ENCODE measurements at regions not wholly inside any gene's neighbourhood (a gene's known extent, or its start where the extent isn't known, plus 50 kb on each side); places are given as distances from the start of the nearest gene placed in this dataset.
A peak's percentile ranks its signal among the peaks of the same experiment; 100 is the strongest.

- no peak for DNase-seq (ENCODE audit: low spot score)
- no peaks in the 10 kb centered on the region for H3K9me3 ChIP-seq
- intact Hi-C loops (cut with DNase I): no loop called here
- no peak overlapping the region for H3K27ac ChIP-seq
- H3K4me3 ChIP-seq: no peak overlapping the region
- TF ChIP-seq POLR2A (IDR thresholded peaks at IDR 0.05): no peak
- TF ChIP-seq CTCF (IDR thresholded peaks at IDR 0.05): no peak
- TF ChIP-seq POLR2AphosphoS5 (IDR thresholded peaks at IDR 0.05): no peak
- H3K4me1 ChIP-seq (replicated peaks): no peaks in the 10 kb centered on the region
- no peaks in the 10 kb centered on the region for H3K27me3 ChIP-seq (replicated peaks; ENCODE audit: insufficient read depth)
- H3K36me3 ChIP-seq: no peaks in the 10 kb centered on the region
- 95% methylated on average over 4 of the region's 4 CpGs for WGBS
Measured at GRCh38 chr14:82657186-82657675, 1123.6 kb upstream of the SEL1L start.

GRCh38 chr14:82661258-82661657 lies 1127.6 kb upstream of the SEL1L start:
- H3K27me3 ChIP-seq (replicated peaks; ENCODE audit: insufficient read depth): no peaks in the 10 kb centered on the region
- TF ChIP-seq CTCF (IDR thresholded peaks at IDR 0.05): no peak
- TF ChIP-seq POLR2AphosphoS5 (IDR thresholded peaks at IDR 0.05): no peak
- no peak for TF ChIP-seq POLR2A (IDR thresholded peaks at IDR 0.05)
- 92% methylated on average over 2 of the region's 2 CpGs for WGBS
- intact Hi-C loops (cut with DNase I): no loop called here
- no peaks in the 10 kb centered on the region for H3K9me3 ChIP-seq
- no peak overlapping the region for H3K4me3 ChIP-seq
- H3K4me1 ChIP-seq (replicated peaks): no peaks in the 10 kb centered on the region
- DNase-seq (ENCODE audit: low spot score): no peak
- H3K27ac ChIP-seq: no peak overlapping the region
- no peaks in the 10 kb centered on the region for H3K36me3 ChIP-seq

- H3K9me3 ChIP-seq: no peaks in the 10 kb centered on the region
- intact Hi-C loops (cut with DNase I): no loop called here
- H3K4me3 ChIP-seq: no peak overlapping the region
- 25% methylated on average over 4 of the region's 4 CpGs for WGBS
- peak; percentile 23 for DNase-seq (ENCODE audit: low spot score)
- no peaks in the 10 kb centered on the region for H3K4me1 ChIP-seq (replicated peaks)
- H3K36me3 ChIP-seq: no peaks in the 10 kb centered on the region
- H3K27ac ChIP-seq: peak overlapping the region in 1 of 2 donors; percentile 9
- no peaks in the 10 kb centered on the region for H3K27me3 ChIP-seq (replicated peaks; ENCODE audit: insufficient read depth)
- TF ChIP-seq POLR2AphosphoS5 (IDR thresholded peaks at IDR 0.05): peak; percentile 24
- no peak for TF ChIP-seq POLR2A (IDR thresholded peaks at IDR 0.05)
- no peak for TF ChIP-seq CTCF (IDR thresholded peaks at IDR 0.05)
Measured at GRCh38 chr14:82667006-82667405, 1133.4 kb upstream of the SEL1L start.

- H3K36me3 ChIP-seq: no peaks in the 10 kb centered on the region
- 16% methylated on average over 4 of the region's 4 CpGs for WGBS
- no peaks in the 10 kb centered on the region for H3K4me1 ChIP-seq (replicated peaks)
- intact Hi-C loops (cut with DNase I): no loop called here
- H3K4me3 ChIP-seq: no peak overlapping the region
- no peaks in the 10 kb centered on the region for H3K9me3 ChIP-seq
- DNase-seq (ENCODE audit: low spot score): peak; percentile 55
- TF ChIP-seq POLR2AphosphoS5 (IDR thresholded peaks at IDR 0.05) (peak; percentile 40), POLR2A (IDR thresholded peaks at IDR 0.05) (no peak)
- H3K27ac ChIP-seq: peak overlapping the region in 1 of 2 donors; percentile 9
- no peaks in the 10 kb centered on the region for H3K27me3 ChIP-seq (replicated peaks; ENCODE audit: insufficient read depth)
Measured at GRCh38 chr14:82667501-82667900, 1133.8 kb upstream of the SEL1L start.

GRCh38 chr14:82676403-82676802 lies 1142.8 kb upstream of the SEL1L start:
- intact Hi-C loops (cut with DNase I): no loop called here
- no peaks in the 10 kb centered on the region for H3K36me3 ChIP-seq
- 91% methylated on average over 2 of the region's 2 CpGs for WGBS

More at GRCh38 chr14:82676403-82676802, 1142.8 kb upstream of the SEL1L start:
- H3K27me3 ChIP-seq (replicated peaks; ENCODE audit: insufficient read depth): no peaks in the 10 kb centered on the region
- no peak for DNase-seq (ENCODE audit: low spot score)
- TF ChIP-seq POLR2AphosphoS5 (IDR thresholded peaks at IDR 0.05) (no peak), POLR2A (IDR thresholded peaks at IDR 0.05) (no peak), CTCF (IDR thresholded peaks at IDR 0.05) (no peak)
- no peaks in the 10 kb centered on the region for H3K4me1 ChIP-seq (replicated peaks)
- no peaks in the 10 kb centered on the region for H3K9me3 ChIP-seq
- no peak overlapping the region for H3K27ac ChIP-seq
- no peak overlapping the region for H3K4me3 ChIP-seq

Data from prostate gland (tissue), 2 donors.